ENCODE measurements at regions not wholly inside any gene's neighbourhood (a gene's known extent, or its start where the extent isn't known, plus 50 kb on each side); places are given as distances from the start of the nearest gene placed in this dataset.

GRCh38 chr6:27553123-27553904 is 80.4 kb upstream of the ZNF184 start (continued):
- peak; percentile 41; the same call in 1 of the 2 replicates for TF ChIP-seq ZSCAN5A (CRISPR knock-in tag; IDR thresholded peaks at IDR 0.05; ENCODE audit: borderline replicate concordance)
- no peak for TF ChIP-seq ZNF143 (CRISPR knock-in tag; IDR thresholded peaks at IDR 0.05)
- no peak for TF ChIP-seq NBN (conservative IDR thresholded peaks at IDR 0.05)
- peak; percentile 82 for TF ChIP-seq DRAP1 (CRISPR knock-in tag; IDR thresholded peaks at IDR 0.05)
- no peak for TF ChIP-seq HOMEZ (CRISPR knock-in tag; IDR thresholded peaks at IDR 0.05; ENCODE audit: low read depth)
- 0 out of 2 replicates have a peak, but pooled peaks have one; percentile 46 for TF ChIP-seq E2F1 (CRISPR knock-in tag; IDR thresholded peaks at IDR 0.05)
- no peak for TF ChIP-seq PHF20 (CRISPR knock-in tag; IDR thresholded peaks at IDR 0.05)
- 0 out of 2 replicates have a peak, but pooled peaks have one; percentile 43 for TF ChIP-seq THAP11 (CRISPR knock-in tag; IDR thresholded peaks at IDR 0.05)
- TF ChIP-seq SNAPC5 (CRISPR knock-in tag; IDR thresholded peaks at IDR 0.05; ENCODE audit: borderline replicate concordance), result no peak
- no peak for TF ChIP-seq DBP (CRISPR knock-in tag; IDR thresholded peaks at IDR 0.05; ENCODE audit: not compliant biosample characterization)
- TF ChIP-seq TAF15 (IDR thresholded peaks at IDR 0.05; ENCODE audit: low read depth, low read length, poor library complexity, severe bottlenecking), result no peak
- TF ChIP-seq TBX2 (CRISPR knock-in tag; IDR thresholded peaks at IDR 0.05; ENCODE audit: borderline replicate concordance), result no peak
- TF ChIP-seq NFYB (CRISPR knock-in tag; IDR thresholded peaks at IDR 0.05), result 0 out of 2 replicates have a peak, but pooled peaks have one; percentile 10
- peak; percentile 28; the same call in 1 of the 2 replicates for TF ChIP-seq ZNF503 (CRISPR knock-in tag; IDR thresholded peaks at IDR 0.05)
- TF ChIP-seq FOXP4 (CRISPR knock-in tag; IDR thresholded peaks at IDR 0.05), result peak; percentile 56; the same call in 1 of the 2 replicates
- TF ChIP-seq ERF (CRISPR knock-in tag; IDR thresholded peaks at IDR 0.05), result 0 out of 2 replicates have a peak, but pooled peaks have one; percentile 19
- TF ChIP-seq ZNF784 (CRISPR knock-in tag; IDR thresholded peaks at IDR 0.05; ENCODE audit: borderline replicate concordance), result no peak
- TF ChIP-seq NFYC (CRISPR knock-in tag; IDR thresholded peaks at IDR 0.05), result 0 out of 2 replicates have a peak, but pooled peaks have one; percentile 10

Measured in HepG2 (cell line).